HG02798 (cell line): ENCODE measurements at regions not wholly inside any gene's neighbourhood (a gene's known extent, or its start where the extent isn't known, plus 50 kb on each side); places are given as distances from the start of the nearest gene placed in this dataset.
"Not testable (repeated sequence)": the region's sequence is repeated elsewhere in the genome, so short reads cannot be mapped to it uniquely, and the experiment has no call there.

Experiments
- ATAC-seq: cut with Tn5 transposase; IDR thresholded peaks from one replicate; pipeline ENCODE4 v1.9.1; 2021; ENCODE audit warnings: mild to moderate bottlenecking; ENCODE audit not compliant: unreplicated experiment, poor library complexity

- ATAC-seq: no peak
Measured at GRCh38 chr4:28784188-28784587, 1923.5 kb downstream of the STIM2 start.

DNA sequence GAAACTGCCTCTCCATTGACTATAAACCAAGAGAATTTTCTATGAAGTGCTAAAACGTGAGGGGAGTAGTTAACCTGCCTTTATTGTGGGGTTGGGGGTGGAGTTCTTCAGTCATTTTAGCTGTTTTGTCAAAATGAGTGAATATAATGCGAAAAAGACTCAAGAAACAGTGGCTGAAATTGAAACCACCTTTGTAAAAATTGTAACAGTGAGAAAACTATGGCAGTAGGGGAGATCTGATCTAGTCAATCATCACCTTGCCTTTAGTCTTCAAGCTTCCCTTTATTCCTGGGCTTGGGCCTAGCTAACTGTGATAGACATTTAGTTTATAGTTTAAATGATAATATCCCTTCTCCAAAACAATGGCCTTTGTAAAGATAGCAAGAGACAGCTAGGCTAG lies 1927.3 kb downstream of the STIM2 start:
- ATAC-seq: no peak

GRCh38 chr4:28788929-28789490 lies 1928.4 kb downstream of the STIM2 start:
- no peak for ATAC-seq

DNA sequence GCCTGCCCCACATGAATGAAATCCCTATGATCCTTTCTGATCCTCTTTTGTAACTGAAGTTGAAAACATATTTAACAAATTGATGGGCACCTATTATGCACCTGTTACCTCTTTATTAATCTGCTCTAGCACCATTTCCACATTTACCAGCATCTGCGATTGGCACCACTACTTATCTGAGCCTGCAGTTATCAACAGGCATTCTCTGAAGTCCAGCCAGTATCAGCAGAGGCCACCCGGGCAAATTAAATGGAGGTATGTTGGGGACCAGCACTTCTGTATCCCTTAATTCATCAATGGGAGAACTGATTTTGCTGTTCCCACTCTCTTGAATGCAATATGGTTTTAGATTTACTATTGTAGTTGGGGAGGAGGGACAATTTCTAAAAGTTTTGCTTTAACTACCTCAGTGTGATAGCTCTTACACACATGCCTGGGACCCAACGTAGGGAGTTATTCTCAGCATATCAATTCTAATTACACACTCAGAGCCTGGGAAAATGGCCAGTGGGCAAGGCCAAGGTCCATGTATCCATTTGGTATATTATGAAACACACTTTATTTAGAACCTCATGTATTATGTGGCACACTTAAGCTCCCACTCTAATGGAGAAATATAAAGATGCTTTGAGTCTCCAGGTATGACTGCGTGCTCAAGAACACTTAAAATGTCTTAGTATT lies 1927.1 kb upstream of the PCDH7 start:
- ATAC-seq: no peak

GRCh38 chr4:28799696-28800095 lies 1920.5 kb upstream of the PCDH7 start:
- ATAC-seq: no peak

DNA sequence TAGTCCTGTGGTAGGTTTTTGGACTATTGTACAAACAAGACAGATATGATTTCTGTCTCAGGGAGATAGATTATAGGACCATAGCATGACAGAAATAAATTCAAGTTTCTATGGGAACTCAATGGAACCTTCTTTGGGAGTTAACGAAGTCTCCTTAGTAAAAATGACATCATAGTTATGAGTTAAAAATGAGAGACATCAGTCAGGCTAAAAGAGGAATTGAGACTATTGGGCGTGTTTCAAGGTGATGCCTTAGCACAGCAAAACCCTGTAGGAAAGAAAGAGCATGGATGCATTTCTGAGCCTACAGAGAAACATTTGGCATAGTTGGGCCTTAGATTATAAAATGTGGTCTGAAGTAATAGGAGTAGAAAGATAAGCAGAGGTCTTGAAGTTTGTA lies 1909.1 kb upstream of the PCDH7 start:
- ATAC-seq: no peak

GRCh38 chr4:28822163-28822562 lies 1898.0 kb upstream of the PCDH7 start:
- ATAC-seq: no peak

DNA sequence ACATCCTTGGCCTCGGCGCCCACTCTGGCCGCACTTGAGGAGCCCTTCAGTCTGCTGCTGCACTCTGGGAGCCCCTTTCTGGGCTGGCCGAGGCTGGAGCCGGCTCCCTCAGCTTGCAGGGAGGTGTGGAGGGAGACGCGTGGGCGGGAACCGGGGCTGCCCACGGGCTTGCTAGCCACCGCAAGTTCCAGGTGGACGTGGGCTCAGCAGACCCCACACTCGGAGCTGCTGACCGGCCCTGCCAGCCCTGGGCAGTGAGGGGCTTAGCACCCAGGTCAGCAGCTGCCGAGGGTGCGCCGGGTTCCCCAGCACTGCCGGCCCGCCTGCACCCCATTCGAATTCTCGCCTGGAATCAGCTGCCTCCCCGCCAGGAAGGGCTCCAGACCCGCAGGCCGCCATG lies 1892.3 kb upstream of the PCDH7 start:
- ATAC-seq: no peak

- no peak for ATAC-seq
Measured at GRCh38 chr4:28831867-28832266, 1888.3 kb upstream of the PCDH7 start.

DNA sequence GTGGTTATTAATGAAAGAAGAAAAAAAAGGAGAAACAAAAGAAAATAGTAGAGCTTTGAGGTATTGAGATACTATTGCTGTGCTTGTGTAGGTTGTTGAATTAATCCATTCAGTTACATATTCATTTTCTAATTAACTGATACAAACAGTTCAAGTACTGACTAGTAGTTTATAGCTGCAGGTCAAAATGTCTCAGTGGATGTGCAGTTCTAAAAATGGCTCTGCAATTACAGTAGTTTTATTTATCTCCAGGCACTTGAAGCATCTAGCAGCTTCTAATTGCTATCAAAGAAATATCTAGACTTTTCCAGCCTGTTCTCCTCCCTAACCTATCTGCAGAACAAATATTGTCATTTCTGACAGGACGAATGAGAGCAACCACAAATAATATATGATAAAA lies 1887.7 kb upstream of the PCDH7 start:
- ATAC-seq: no peak

DNA sequence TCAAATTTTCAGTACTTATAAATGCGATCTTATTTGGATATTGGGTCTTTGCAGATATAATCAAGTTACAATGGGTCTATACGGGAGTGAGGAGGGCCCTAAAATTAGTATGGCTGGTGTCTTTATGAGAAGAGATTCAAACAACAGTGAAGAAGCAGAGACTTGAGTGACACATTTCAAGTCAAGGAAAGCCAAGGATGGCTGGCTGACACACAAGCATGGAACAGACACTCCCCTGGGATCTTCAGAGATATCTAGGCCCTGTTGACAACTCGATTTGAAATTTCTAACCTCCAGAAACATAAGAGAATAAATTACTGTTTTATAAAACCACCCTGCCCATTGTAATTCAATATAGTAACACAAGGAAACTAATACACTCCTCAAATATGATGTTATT lies 1886.0 kb upstream of the PCDH7 start:
- no peak for ATAC-seq

DNA sequence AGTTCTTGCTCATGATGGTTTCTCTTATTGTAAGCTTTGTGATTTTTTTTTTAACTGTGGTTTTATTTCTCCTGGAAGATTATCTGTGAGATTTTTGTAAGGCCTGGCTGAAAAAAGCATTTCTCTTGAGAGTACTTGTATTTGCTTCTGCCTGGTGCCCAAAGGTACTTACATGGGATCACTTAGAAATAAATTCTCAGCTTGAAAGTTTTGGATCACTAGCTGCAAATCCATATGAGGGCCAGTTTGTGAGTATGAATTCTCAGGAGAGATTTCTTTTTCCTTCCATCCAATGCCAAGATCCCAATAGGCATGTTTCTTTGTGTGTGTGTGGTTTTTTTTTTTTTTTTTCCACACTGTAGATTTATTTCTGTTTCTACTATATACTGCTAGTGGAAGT lies 1884.7 kb upstream of the PCDH7 start:
- ATAC-seq: no peak

GRCh38 chr4:28842271-28842670 lies 1877.9 kb upstream of the PCDH7 start:
- ATAC-seq: no peak

DNA sequence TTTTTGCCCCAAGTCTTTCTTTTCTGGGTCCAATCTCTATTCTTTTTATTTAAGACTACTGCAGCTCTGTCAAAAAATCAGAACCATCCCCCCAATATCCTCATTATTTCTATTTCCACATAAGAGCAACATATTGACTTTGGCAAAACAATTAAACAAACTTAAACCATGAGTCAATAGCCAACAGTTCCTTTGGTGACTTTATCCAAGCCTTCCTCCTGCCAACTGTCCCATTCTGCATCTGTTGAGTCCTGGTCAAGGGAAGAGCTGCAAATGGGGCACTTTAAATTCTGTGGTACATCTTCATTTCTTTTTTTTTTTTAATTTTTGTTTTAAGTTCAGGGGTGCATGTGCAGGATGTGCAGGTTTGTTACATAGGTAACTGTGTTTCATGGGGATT lies 1875.0 kb upstream of the PCDH7 start:
- ATAC-seq: no peak

DNA sequence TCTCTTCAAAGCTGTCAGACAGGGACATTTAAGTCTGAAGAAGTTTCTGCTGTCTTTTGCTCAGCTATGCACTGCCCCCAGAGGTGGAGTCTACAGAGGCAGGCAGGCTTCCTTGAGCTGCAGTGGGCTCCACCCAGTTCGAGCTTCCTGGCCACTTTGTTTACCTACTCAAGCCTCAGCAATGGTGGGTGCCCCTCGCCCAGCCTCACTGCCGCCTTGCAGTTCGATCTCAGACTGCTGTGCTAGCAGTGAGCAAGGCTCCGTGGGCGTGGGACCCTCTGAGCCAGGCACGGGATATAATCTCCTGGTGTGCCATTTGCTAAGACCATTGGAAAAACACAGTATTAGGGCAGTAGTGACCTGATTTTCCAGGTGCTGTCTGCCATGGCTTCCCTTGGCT lies 1863.1 kb upstream of the PCDH7 start:
- ATAC-seq: not testable (repeated sequence)

DNA sequence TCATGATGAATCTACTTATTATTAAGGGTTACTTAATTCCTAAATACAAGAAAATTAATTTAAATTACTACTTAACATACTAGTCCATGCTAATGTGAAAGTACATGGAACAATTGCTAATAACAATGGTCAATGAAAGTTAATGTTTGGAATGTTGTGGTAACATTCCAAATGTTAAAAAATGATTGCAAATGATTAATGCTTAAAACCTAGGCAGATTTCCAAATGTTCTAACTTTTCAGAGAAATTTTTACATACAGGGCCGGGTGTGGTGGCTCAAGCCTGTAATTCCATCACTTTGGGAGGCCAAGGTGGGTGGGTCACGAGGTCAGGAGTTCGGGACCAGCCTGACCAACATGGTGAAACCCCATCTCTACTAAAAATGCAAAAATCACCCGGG lies 1851.3 kb upstream of the PCDH7 start:
- ATAC-seq: no peak

GRCh38 chr4:28879178-28879577 lies 1841.0 kb upstream of the PCDH7 start:
- ATAC-seq: no peak

- ATAC-seq: no peak
Measured at GRCh38 chr4:28879900-28880299, 1840.3 kb upstream of the PCDH7 start.

GRCh38 chr4:28883211-28883610 lies 1837.0 kb upstream of the PCDH7 start:
- no peak for ATAC-seq

DNA sequence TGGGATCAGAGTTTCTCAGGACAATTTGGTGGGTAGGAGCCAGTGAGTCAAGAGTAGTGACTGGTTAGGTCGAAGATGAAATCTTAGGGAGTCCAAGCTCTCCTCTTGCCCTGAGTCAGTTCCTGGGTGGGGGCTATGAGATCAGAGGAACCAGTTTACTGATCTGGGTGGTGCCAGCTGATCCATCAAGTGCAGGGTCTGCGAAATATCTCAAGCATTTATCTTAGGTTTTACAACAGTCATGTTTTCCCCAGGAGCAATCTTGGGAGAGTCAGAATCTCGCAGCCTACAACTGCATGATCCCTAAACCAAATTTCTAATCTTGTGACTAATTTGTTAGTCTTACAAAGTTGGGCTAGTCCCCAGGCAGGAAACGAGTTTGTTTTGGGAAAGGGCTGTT lies 1833.2 kb upstream of the PCDH7 start:
- ATAC-seq: no peak

DNA sequence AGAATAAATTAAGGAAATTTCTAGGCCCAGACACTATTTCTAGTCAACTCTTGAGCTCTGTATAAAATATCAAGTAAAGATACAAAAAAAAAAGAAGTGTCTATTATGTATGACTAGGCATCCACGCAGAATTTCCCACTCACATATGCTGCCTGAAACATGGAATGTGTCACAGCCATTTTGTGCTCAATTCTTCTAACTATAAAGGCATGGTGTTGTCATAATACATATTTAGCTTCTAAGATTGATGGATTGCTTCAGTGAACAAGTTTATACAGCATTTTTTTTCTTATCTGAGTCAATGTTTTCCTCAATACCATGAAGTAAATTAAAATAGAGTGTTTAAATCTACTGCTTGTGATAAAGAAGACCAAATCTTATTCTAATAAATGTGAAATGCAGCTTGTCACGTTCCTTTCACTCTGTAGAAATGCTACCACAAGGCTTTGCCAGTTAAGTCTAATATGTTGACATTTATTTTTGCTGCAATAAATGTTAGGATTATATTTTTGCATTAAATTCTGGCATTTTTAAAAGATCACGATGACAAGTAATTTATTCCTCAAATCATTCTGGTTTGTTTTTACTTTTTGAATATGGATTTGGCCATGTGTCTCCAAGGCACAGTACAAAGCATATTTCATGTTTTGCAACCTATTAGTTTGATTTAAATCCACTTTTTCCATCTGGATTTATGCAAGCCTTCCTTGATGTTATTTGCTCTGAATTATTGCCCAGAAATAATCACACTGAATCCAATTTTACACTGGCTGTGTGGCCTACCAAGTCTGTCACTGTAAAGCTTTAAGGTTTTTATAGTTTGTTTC lies 1829.0 kb upstream of the PCDH7 start:
- no peak for ATAC-seq

- no peak for ATAC-seq
Measured at GRCh38 chr4:28913466-28913865, 1806.7 kb upstream of the PCDH7 start.
